ENCODE measurements at regions not wholly inside any gene's neighbourhood (a gene's known extent, or its start where the extent isn't known, plus 50 kb on each side); places are given as distances from the start of the nearest gene placed in this dataset.

DNA sequence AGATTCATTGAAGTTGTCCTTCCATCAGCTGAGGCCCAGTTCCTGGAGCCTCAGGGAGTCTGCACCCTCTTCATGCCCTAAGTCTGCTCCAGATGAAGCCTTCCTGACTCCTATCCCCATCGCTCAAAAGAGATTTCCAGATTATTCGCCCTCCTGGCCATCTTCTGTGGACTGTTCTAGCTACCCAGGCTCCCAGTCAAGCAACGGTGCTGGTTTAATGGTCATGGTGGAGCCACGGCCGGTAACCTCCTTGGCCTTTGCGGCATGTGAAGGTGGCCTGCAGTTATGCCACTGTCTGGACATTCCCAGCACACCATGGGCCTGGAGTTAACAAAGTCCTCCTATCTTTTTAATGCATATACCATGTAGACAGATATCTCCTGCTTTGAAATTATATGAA is 140.1 kb upstream of the ASB18 start:
- TF ChIP-seq SPI1 (IDR thresholded peaks at IDR 0.05; ENCODE audit: borderline replicate concordance, low read depth), result no peak
- TF ChIP-seq, protein P1, sequence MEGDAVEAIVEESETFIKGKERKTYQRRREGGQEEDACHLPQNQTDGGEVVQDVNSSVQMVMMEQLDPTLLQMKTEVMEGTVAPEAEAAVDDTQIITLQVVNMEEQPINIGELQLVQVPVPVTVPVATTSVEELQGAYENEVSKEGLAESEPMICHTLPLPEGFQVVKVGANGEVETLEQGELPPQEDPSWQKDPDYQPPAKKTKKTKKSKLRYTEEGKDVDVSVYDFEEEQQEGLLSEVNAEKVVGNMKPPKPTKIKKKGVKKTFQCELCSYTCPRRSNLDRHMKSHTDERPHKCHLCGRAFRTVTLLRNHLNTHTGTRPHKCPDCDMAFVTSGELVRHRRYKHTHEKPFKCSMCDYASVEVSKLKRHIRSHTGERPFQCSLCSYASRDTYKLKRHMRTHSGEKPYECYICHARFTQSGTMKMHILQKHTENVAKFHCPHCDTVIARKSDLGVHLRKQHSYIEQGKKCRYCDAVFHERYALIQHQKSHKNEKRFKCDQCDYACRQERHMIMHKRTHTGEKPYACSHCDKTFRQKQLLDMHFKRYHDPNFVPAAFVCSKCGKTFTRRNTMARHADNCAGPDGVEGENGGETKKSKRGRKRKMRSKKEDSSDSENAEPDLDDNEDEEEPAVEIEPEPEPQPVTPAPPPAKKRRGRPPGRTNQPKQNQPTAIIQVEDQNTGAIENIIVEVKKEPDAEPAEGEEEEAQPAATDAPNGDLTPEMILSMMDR (IDR thresholded peaks at IDR 0.05; ENCODE audit: insufficient read depth, low read length), result no peak
- TF ChIP-seq, protein P2, sequence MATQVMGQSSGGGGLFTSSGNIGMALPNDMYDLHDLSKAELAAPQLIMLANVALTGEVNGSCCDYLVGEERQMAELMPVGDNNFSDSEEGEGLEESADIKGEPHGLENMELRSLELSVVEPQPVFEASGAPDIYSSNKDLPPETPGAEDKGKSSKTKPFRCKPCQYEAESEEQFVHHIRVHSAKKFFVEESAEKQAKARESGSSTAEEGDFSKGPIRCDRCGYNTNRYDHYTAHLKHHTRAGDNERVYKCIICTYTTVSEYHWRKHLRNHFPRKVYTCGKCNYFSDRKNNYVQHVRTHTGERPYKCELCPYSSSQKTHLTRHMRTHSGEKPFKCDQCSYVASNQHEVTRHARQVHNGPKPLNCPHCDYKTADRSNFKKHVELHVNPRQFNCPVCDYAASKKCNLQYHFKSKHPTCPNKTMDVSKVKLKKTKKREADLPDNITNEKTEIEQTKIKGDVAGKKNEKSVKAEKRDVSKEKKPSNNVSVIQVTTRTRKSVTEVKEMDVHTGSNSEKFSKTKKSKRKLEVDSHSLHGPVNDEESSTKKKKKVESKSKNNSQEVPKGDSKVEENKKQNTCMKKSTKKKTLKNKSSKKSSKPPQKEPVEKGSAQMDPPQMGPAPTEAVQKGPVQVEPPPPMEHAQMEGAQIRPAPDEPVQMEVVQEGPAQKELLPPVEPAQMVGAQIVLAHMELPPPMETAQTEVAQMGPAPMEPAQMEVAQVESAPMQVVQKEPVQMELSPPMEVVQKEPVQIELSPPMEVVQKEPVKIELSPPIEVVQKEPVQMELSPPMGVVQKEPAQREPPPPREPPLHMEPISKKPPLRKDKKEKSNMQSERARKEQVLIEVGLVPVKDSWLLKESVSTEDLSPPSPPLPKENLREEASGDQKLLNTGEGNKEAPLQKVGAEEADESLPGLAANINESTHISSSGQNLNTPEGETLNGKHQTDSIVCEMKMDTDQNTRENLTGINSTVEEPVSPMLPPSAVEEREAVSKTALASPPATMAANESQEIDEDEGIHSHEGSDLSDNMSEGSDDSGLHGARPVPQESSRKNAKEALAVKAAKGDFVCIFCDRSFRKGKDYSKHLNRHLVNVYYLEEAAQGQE (IDR thresholded peaks at IDR 0.05; ENCODE audit: insufficient replicate concordance, low read depth), result no peak
- TF ChIP-seq GABPA (IDR thresholded peaks at IDR 0.05; ENCODE audit: low read depth), result no peak

Measured in HL-60 (cell line).